Neural crest cell (in vitro differentiated cells): ENCODE measurements at regions not wholly inside any gene's neighbourhood (a gene's known extent, or its start where the extent isn't known, plus 50 kb on each side); places are given as distances from the start of the nearest gene placed in this dataset.

Experiments
- DNase-seq: peaks from one replicate; pipeline ENCODE4 v3.0.0; 2021; ENCODE audit warnings: low read depth, mixed read lengths, low spot score
- H3K27ac Mint-ChIP-seq: one replicate; pipeline ENCODE4 v1.8.0; 2021; ENCODE audit warnings: mild to moderate bottlenecking, mixed read lengths; ENCODE audit not compliant: unreplicated experiment
- H3K27me3 Mint-ChIP-seq: 2 replicates; pipeline ENCODE4 v1.8.0; 2021; ENCODE audit warnings: low read depth, mild to moderate bottlenecking, mixed read lengths
- H3K36me3 Mint-ChIP-seq: 2 replicates; pipeline ENCODE4 v1.8.0; 2021; ENCODE audit warnings: low read depth, mild to moderate bottlenecking, mixed read lengths
- H3K4me1 Mint-ChIP-seq: 2 replicates; pipeline ENCODE4 v1.8.0; 2021; ENCODE audit warnings: mixed read lengths
- H3K4me3 Mint-ChIP-seq: one replicate; pipeline ENCODE4 v1.8.0; 2021; ENCODE audit warnings: mild to moderate bottlenecking, mixed read lengths
- H3K9me3 Mint-ChIP-seq: 2 replicates; pipeline ENCODE4 v1.8.0; 2021; ENCODE audit warnings: mixed read lengths
- TF ChIP-seq, protein P1 (sequence below): fragments of 200-600 bp; sonication (generic); conservative IDR thresholded peaks from 2 replicates; pipeline ENCODE4 v1.5.0; 2021; ENCODE audit warnings: antibody characterized with exemption, mild to moderate bottlenecking

DNA sequence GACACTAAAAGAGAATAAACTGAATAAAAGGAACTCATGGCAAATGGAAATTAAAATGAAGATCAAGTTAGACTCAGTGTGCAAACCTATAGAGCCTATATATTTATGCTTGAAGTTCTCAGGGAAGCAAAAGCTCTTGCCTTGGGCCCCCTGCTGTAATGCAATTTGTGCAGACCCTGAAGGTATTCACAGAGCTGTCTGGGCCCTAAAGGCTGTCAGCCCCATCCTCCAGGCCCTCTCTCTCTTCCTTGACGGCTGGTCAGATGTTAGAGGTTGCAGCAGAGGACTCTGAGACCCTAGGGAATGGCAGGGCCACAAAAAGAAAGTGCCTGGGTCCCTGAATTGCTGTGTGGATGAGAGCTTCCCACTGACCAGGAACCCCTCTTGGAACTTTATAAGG is 283.9 kb upstream of the TUT7 start:
- Mint-ChIP-seq H3K27me3 (no peaks in the 10 kb centered on the region), H3K27ac (no peak overlapping the region), H3K4me3 (no peak overlapping the region), H3K36me3 (no peaks in the 10 kb centered on the region), H3K4me1 (peaks cover 17% of the 10 kb centered on the region), H3K9me3 (no peaks in the 10 kb centered on the region)
- DNase-seq: no peak
- TF ChIP-seq, protein P1, sequence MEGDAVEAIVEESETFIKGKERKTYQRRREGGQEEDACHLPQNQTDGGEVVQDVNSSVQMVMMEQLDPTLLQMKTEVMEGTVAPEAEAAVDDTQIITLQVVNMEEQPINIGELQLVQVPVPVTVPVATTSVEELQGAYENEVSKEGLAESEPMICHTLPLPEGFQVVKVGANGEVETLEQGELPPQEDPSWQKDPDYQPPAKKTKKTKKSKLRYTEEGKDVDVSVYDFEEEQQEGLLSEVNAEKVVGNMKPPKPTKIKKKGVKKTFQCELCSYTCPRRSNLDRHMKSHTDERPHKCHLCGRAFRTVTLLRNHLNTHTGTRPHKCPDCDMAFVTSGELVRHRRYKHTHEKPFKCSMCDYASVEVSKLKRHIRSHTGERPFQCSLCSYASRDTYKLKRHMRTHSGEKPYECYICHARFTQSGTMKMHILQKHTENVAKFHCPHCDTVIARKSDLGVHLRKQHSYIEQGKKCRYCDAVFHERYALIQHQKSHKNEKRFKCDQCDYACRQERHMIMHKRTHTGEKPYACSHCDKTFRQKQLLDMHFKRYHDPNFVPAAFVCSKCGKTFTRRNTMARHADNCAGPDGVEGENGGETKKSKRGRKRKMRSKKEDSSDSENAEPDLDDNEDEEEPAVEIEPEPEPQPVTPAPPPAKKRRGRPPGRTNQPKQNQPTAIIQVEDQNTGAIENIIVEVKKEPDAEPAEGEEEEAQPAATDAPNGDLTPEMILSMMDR: no peak

DNA sequence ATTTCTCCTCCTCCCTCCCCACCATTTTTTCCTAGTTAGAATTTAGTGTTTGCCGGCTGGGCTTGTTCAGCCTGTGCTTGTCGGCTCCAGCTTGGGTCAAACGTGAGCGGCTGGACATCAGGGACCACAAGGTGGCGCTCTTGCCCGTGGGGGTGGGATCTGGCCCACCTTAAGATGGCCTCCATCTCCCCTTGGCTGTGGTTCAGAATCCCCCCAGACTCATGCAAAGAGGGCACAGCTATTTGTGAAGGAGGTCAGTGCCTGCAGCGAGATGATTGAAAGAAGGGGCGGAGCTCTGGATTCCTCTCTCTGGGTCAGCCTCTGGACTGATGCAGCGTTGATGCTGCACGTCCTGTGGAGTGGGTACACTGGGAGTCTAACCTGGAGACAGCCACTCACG is 283.3 kb upstream of the TUT7 start:
- H3K27ac Mint-ChIP-seq: no peak overlapping the region
- no peaks in the 10 kb centered on the region for H3K36me3 Mint-ChIP-seq
- no peaks in the 10 kb centered on the region for H3K9me3 Mint-ChIP-seq
- TF ChIP-seq, protein P1: peak; percentile 77
- peak; percentile 89 for DNase-seq
- H3K27me3 Mint-ChIP-seq: no peaks in the 10 kb centered on the region
- H3K4me3 Mint-ChIP-seq: no peak overlapping the region
- H3K4me1 Mint-ChIP-seq: peaks cover 17% of the 10 kb centered on the region

DNA sequence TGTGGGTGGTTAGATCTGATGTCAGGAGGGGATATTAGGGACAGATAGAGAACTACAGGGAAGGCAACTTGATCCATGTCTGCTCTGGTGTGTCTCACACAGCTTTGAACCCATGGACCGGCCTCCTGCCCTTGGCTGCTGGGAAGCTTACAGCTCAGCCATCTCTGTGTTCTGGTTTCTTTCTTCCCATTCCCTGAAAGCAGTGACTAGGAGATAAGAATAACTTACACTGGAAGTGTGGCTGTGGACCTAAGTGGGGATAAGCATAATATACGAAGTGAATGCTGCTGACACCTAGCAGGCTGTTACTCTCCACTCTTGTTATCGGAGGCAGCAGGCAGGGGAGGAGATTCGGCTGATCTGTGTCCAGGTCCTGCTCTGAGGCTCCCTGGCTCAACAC is 282.3 kb upstream of the TUT7 start:
- no peak overlapping the region for H3K4me3 Mint-ChIP-seq
- H3K9me3 Mint-ChIP-seq: no peaks in the 10 kb centered on the region
- no peak for DNase-seq
- H3K36me3 Mint-ChIP-seq: no peaks in the 10 kb centered on the region
- TF ChIP-seq, protein P1: no peak
- peaks cover 17% of the 10 kb centered on the region for H3K4me1 Mint-ChIP-seq
- no peaks in the 10 kb centered on the region for H3K27me3 Mint-ChIP-seq
- no peak overlapping the region for H3K27ac Mint-ChIP-seq

DNA sequence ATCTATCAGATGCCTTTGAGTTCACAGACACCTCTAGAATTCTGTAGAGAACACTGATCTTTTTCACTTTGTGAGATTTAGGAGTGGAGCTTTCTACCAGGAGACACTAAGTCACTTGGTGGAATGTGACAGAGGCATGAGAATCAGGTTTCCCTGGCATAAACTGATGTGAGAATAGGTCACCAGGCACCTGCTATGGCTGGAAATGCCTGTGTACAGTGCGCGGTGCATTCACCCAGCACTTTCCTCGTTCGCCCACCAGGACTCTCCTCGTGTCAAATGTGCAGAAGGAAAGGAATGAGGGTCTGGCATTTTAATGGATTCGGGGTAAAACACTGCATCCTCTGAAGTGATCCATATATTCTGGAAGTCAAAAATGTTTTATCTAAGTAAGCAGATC is 281.8 kb upstream of the TUT7 start:
- Mint-ChIP-seq H3K27ac (no peak overlapping the region), H3K27me3 (no peaks in the 10 kb centered on the region), H3K4me1 (peaks cover 17% of the 10 kb centered on the region), H3K9me3 (no peaks in the 10 kb centered on the region), H3K4me3 (no peak overlapping the region), H3K36me3 (no peaks in the 10 kb centered on the region)
- no peak for DNase-seq
- TF ChIP-seq, protein P1: no peak

DNA sequence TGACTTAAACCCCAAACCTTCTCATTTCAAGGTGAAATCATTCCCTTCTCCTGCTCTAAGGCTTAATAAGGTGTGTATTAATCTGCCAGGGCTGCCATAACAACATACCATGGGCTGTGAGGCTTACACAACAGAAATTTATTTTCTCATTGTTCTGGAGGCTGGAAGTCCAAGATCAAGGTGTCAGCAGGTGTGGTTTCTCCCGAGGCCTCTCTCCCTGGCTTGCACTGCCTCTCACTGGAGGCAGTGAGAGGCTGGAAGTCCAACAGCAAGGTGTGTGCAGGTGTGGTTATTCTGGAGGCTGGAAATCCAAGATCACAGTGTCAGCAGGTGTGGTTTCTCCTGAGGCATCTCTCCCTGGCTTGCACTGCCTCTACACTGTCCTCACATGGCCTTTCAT is 280.3 kb upstream of the TUT7 start:
- H3K27ac Mint-ChIP-seq: no peak overlapping the region
- H3K4me1 Mint-ChIP-seq: peaks cover 17% of the 10 kb centered on the region
- H3K4me3 Mint-ChIP-seq: no peak overlapping the region
- no peaks in the 10 kb centered on the region for H3K36me3 Mint-ChIP-seq
- TF ChIP-seq, protein P1: no peak
- no peak for DNase-seq
- no peaks in the 10 kb centered on the region for H3K9me3 Mint-ChIP-seq
- no peaks in the 10 kb centered on the region for H3K27me3 Mint-ChIP-seq

DNA sequence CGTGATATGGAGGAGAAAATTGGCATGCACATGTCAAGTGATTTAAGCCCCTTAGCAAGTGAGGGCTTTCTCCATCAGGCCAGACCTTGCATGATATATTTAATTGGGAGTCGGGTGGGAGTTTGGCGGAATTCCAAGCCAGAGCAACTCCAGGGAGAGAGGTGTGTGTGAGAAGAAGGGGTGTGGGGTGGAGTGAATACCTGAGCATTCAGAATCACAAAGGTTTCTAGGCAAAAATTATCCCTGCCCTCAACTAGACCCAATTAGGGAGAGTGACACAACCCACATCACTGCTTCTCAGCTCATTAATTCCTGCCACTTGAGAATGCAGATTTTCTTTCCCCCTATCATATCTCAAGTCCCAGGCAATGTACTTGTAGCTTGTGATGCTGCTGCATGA is 279.7 kb upstream of the TUT7 start:
- Mint-ChIP-seq H3K36me3 (no peaks in the 10 kb centered on the region), H3K4me3 (no peak overlapping the region), H3K27ac (no peak overlapping the region), H3K9me3 (no peaks in the 10 kb centered on the region), H3K4me1 (peaks cover 17% of the 10 kb centered on the region), H3K27me3 (no peaks in the 10 kb centered on the region)
- DNase-seq: no peak
- TF ChIP-seq, protein P1: no peak
